Vagina (tissue), 2 donors: ENCODE measurements at regions not wholly inside any gene's neighbourhood (a gene's known extent, or its start where the extent isn't known, plus 50 kb on each side); places are given as distances from the start of the nearest gene placed in this dataset.
"Not testable (repeated sequence)": the region's sequence is repeated elsewhere in the genome, so short reads cannot be mapped to it uniquely, and the experiment has no call there.

Source experiments
- POLR2A ChIP-seq, 2 donors: fragments of 450-650 bp; IDR thresholded peaks; one replicate each; pipeline ENCODE4 v1.6.1; 2017; ENCODE audit warnings: antibody characterized with exemption in 2 of 2, mild to moderate bottlenecking in 2 of 2, moderate library complexity in 2 of 2
- POLR2AphosphoS5 ChIP-seq, 2 donors: sonication (generic); formaldehyde crosslinking; IDR thresholded peaks; one replicate each; pipeline ENCODE4 v1.9.0; 2017; ENCODE audit warnings: antibody characterized with exemption in 2 of 2, mild to moderate bottlenecking in 2 of 2, low read depth in 1 of 2; ENCODE audit not compliant: insufficient read depth in 1 of 2
- TF ChIP-seq, protein P1 (sequence below), 3 experiments: fragments of 450-650 bp in 2 of 3; fragments of 200-600 bp in 1 of 3; sonication (generic) in 1 of 3; IDR thresholded peaks; one replicate each; pipeline ENCODE4 v1.5.1; 2017 to 2019; ENCODE audit warnings: antibody characterized with exemption in 3 of 3, mild to moderate bottlenecking in 2 of 3, moderate library complexity in 2 of 3

DNA sequence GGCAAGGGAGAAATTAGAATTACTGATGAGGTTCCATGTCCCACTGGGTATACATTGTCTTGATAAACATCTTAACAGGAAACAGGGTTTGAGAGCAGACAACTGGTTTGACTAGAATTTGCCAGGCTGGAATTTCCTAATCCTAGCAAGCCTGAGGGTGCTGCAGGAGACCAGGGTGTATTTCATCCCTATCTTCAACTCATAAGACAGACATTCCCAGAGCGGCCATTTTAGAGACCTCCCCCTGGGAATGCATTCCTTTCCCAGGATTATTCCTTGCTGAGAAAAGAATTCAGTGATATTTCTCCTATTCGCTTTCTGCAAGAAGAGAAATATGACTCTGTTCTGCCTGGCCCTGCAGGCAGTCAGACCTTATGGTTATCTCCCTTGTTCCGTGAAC is 859.3 kb upstream of the GBE1 start:
- TF ChIP-seq, protein P1, sequence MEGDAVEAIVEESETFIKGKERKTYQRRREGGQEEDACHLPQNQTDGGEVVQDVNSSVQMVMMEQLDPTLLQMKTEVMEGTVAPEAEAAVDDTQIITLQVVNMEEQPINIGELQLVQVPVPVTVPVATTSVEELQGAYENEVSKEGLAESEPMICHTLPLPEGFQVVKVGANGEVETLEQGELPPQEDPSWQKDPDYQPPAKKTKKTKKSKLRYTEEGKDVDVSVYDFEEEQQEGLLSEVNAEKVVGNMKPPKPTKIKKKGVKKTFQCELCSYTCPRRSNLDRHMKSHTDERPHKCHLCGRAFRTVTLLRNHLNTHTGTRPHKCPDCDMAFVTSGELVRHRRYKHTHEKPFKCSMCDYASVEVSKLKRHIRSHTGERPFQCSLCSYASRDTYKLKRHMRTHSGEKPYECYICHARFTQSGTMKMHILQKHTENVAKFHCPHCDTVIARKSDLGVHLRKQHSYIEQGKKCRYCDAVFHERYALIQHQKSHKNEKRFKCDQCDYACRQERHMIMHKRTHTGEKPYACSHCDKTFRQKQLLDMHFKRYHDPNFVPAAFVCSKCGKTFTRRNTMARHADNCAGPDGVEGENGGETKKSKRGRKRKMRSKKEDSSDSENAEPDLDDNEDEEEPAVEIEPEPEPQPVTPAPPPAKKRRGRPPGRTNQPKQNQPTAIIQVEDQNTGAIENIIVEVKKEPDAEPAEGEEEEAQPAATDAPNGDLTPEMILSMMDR (IDR thresholded peaks at IDR 0.05): not testable (repeated sequence)
- TF ChIP-seq POLR2A (IDR thresholded peaks at IDR 0.05); POLR2AphosphoS5 (IDR thresholded peaks at IDR 0.05; ENCODE audit: insufficient read depth in 1 of 2, low read depth in 1 of 2): not testable (repeated sequence)
